ENCODE measurements at regions not wholly inside any gene's neighbourhood (a gene's known extent, or its start where the extent isn't known, plus 50 kb on each side); places are given as distances from the start of the nearest gene placed in this dataset.

DNA sequence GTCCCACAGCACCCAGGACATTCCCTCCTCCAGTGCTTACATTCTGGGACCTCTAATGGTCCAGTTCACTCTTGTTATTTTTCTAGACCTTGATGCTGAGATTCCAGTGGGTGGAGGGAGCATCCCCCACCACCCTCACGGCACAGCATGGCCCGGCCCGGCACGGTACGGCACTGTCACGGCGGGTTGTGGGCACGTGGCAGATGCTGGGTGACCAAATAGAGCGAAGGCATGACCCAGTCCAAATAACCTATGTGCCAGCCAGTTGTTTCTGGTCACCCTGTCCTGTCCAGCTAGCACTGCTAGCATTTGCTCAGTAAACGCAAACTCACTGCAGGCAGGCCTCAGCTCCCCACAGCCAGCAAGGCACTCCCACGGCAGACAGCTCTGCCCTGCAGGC, 204.7 kb downstream of the ENGASE start:
- Histone ChIP-seq H3K27me3 (ENCODE audit: low read length) (no peaks in the 10 kb centered on the region), H3K9ac (ENCODE audit: low read length) (no peak overlapping the region), H3K4me3 (ENCODE audit: insufficient read depth, low read length, poor library complexity, severe bottlenecking) (no peak overlapping the region), H3K79me2 (ENCODE audit: insufficient read depth, low read length) (no peaks in the 10 kb centered on the region), H3F3A (ENCODE audit: insufficient read depth) (no peaks in the 10 kb centered on the region), H3K9me3 (ENCODE audit: insufficient read depth, low read length) (no peaks in the 10 kb centered on the region), H4K20me1 (ENCODE audit: low read depth, low read length) (no peaks in the 10 kb centered on the region), H3K4me2 (ENCODE audit: low read depth, low read length, poor library complexity, severe bottlenecking) (no peak overlapping the region), H3K9me2 (replicated peaks; ENCODE audit: insufficient read depth, low read length) (no peaks in the 10 kb centered on the region), H2AFZ (ENCODE audit: low read depth, low read length, severe bottlenecking) (no peak overlapping the region), H3K27ac (ENCODE audit: low read depth, low read length) (no peak overlapping the region), H3K36me3 (ENCODE audit: low read length) (no peaks in the 10 kb centered on the region)
- no peak for TF ChIP-seq EZH2phosphoT487 (conservative IDR thresholded peaks at IDR 0.05; ENCODE audit: low read length)
- TF ChIP-seq, protein P1, sequence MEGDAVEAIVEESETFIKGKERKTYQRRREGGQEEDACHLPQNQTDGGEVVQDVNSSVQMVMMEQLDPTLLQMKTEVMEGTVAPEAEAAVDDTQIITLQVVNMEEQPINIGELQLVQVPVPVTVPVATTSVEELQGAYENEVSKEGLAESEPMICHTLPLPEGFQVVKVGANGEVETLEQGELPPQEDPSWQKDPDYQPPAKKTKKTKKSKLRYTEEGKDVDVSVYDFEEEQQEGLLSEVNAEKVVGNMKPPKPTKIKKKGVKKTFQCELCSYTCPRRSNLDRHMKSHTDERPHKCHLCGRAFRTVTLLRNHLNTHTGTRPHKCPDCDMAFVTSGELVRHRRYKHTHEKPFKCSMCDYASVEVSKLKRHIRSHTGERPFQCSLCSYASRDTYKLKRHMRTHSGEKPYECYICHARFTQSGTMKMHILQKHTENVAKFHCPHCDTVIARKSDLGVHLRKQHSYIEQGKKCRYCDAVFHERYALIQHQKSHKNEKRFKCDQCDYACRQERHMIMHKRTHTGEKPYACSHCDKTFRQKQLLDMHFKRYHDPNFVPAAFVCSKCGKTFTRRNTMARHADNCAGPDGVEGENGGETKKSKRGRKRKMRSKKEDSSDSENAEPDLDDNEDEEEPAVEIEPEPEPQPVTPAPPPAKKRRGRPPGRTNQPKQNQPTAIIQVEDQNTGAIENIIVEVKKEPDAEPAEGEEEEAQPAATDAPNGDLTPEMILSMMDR (IDR thresholded peaks at IDR 0.05; ENCODE audit: insufficient read depth, low read length, poor library complexity, severe bottlenecking), result no peak

DNA sequence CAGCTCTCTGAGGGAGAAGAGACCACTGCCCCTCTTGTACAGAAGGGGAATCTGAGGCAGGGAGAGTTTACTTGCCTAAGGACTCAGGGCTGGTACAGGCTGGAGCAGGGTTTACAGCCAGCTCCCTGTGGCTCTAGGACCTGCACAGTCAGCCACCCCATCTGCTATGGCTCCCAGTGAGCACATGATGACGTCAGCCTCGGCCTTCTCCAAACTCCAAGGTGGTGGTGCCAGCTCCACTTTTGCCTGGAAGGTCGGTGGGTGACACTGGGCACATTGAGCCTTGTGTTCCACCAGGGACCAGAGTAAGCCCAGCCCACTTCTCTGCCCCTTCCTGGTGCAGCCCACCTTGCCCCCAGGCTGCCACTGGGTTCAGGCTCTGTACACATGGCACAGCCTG, 202.2 kb downstream of the ENGASE start:
- no peaks in the 10 kb centered on the region for H4K20me1 ChIP-seq (ENCODE audit: low read depth, low read length)
- TF ChIP-seq, protein P1 (IDR thresholded peaks at IDR 0.05; ENCODE audit: insufficient read depth, low read length, poor library complexity, severe bottlenecking), result no peak
- TF ChIP-seq EZH2phosphoT487 (conservative IDR thresholded peaks at IDR 0.05; ENCODE audit: low read length), result no peak
- H3F3A ChIP-seq (ENCODE audit: insufficient read depth), result no peaks in the 10 kb centered on the region
- no peaks in the 10 kb centered on the region for H3K36me3 ChIP-seq (ENCODE audit: low read length)
- H3K4me2 ChIP-seq (ENCODE audit: low read depth, low read length, poor library complexity, severe bottlenecking), result no peak overlapping the region
- H3K9me2 ChIP-seq (replicated peaks; ENCODE audit: insufficient read depth, low read length), result no peaks in the 10 kb centered on the region
- H3K79me2 ChIP-seq (ENCODE audit: insufficient read depth, low read length), result no peaks in the 10 kb centered on the region
- no peak overlapping the region for H2AFZ ChIP-seq (ENCODE audit: low read depth, low read length, severe bottlenecking)
- no peaks in the 10 kb centered on the region for H3K27me3 ChIP-seq (ENCODE audit: low read length)
- no peaks in the 10 kb centered on the region for H3K9me3 ChIP-seq (ENCODE audit: insufficient read depth, low read length)
- H3K9ac ChIP-seq (ENCODE audit: low read length), result no peak overlapping the region
- no peak overlapping the region for H3K4me3 ChIP-seq (ENCODE audit: insufficient read depth, low read length, poor library complexity, severe bottlenecking)
- no peak overlapping the region for H3K27ac ChIP-seq (ENCODE audit: low read depth, low read length)

DNA sequence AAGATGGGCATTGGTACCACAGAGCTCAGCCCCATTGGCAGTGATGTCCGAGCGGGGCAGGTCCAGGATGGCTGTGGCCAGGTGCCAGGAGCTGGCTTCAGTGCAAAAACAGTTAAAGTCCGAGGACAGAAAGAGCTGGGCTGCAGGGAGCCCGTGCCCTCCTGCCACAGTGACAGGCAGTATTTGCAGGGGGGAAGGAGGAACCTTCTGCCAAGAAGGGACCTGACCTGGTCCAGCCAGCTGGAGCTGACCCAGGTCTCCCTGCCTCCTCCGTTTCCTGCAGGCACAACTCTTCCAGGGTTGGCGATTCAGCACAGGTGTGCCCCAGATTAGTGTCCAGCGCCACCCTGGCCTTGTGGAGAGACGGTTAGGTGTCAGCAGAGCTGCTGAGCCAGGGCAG, 199.0 kb downstream of the ENGASE start:
- Histone ChIP-seq H3K27me3 (ENCODE audit: low read length) (no peaks in the 10 kb centered on the region), H3K9me3 (ENCODE audit: insufficient read depth, low read length) (no peaks in the 10 kb centered on the region), H3K79me2 (ENCODE audit: insufficient read depth, low read length) (no peaks in the 10 kb centered on the region), H3K9me2 (replicated peaks; ENCODE audit: insufficient read depth, low read length) (no peaks in the 10 kb centered on the region), H3K9ac (ENCODE audit: low read length) (no peak overlapping the region), H3F3A (ENCODE audit: insufficient read depth) (no peaks in the 10 kb centered on the region), H3K4me2 (ENCODE audit: low read depth, low read length, poor library complexity, severe bottlenecking) (no peak overlapping the region), H3K27ac (ENCODE audit: low read depth, low read length) (no peak overlapping the region), H2AFZ (ENCODE audit: low read depth, low read length, severe bottlenecking) (no peak overlapping the region), H3K36me3 (ENCODE audit: low read length) (no peaks in the 10 kb centered on the region), H4K20me1 (ENCODE audit: low read depth, low read length) (no peaks in the 10 kb centered on the region), H3K4me3 (ENCODE audit: insufficient read depth, low read length, poor library complexity, severe bottlenecking) (no peak overlapping the region)
- TF ChIP-seq, protein P1 (IDR thresholded peaks at IDR 0.05; ENCODE audit: insufficient read depth, low read length, poor library complexity, severe bottlenecking), result no peak
- no peak for TF ChIP-seq EZH2phosphoT487 (conservative IDR thresholded peaks at IDR 0.05; ENCODE audit: low read length)

All from SU-DHL-6 (cell line).